Astrocyte (in vitro differentiated cells and primary cell): ENCODE measurements at regions not wholly inside any gene's neighbourhood (a gene's known extent, or its start where the extent isn't known, plus 50 kb on each side); places are given as distances from the start of the nearest gene placed in this dataset.

Experiments used
- CTCF ChIP-seq: IDR thresholded peaks from 2 replicates; pipeline ENCODE4 v1.5.1; 2011; ENCODE audit warnings: low read depth, mild to moderate bottlenecking, inconsistent platforms, low read length, moderate library complexity; ENCODE audit not compliant: insufficient read depth
- EZH2 ChIP-seq: IDR thresholded peaks from 2 replicates; pipeline ENCODE4 v1.6.1; 2012; ENCODE audit warnings: mild to moderate bottlenecking, low read length, inconsistent platforms; ENCODE audit not compliant: insufficient read depth

- TF ChIP-seq CTCF: no peak
- no peak for TF ChIP-seq EZH2
Observed at GRCh38 chr10:78712147-78712546, 356.6 kb upstream of the ZMIZ1 start.
